Epithelial cell of esophagus (primary cell): ENCODE measurements at regions not wholly inside any gene's neighbourhood (a gene's known extent, or its start where the extent isn't known, plus 50 kb on each side); places are given as distances from the start of the nearest gene placed in this dataset.
"Not testable (repeated sequence)": the region's sequence is repeated elsewhere in the genome, so short reads cannot be mapped to it uniquely, and the experiment has no call there.

Experiments used
- DNase-seq: peaks from one replicate; pipeline ENCODE4 v3.0.0; 2010; ENCODE audit warnings: low read depth
- H3K4me3 ChIP-seq: 2 replicates; pipeline ENCODE4 v1.5.1; 2011; ENCODE audit warnings: mild to moderate bottlenecking, low read length, control low read depth
- TF ChIP-seq, protein P1 (sequence below): IDR thresholded peaks from 2 replicates; pipeline ENCODE4 v1.5.1; 2011; ENCODE audit warnings: low read depth, mild to moderate bottlenecking, low read length, control low read depth, inconsistent platforms; ENCODE audit not compliant: insufficient read depth; ENCODE audit errors: missing control alignments

DNA sequence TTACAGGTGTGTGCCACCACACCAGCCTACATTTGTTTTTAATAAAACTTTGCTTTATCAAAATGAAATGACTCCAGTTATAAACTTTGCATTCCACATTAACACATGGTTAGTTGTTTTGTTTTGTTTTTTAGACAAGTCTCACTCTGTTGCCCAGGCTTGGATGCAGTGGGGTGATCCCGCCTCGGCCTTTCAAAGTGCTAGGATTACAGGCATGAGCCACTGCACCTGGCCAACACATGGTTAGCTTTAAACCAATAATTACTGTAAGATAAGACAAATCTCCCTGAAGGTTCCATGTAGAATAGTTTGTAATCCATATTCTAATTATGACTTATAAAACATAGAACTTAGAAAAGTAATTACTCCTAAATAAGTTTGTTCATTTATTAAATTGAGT is 89.8 kb upstream of the MED13 start:
- H3K4me3 ChIP-seq, result no peak overlapping the region
- TF ChIP-seq, protein P1, sequence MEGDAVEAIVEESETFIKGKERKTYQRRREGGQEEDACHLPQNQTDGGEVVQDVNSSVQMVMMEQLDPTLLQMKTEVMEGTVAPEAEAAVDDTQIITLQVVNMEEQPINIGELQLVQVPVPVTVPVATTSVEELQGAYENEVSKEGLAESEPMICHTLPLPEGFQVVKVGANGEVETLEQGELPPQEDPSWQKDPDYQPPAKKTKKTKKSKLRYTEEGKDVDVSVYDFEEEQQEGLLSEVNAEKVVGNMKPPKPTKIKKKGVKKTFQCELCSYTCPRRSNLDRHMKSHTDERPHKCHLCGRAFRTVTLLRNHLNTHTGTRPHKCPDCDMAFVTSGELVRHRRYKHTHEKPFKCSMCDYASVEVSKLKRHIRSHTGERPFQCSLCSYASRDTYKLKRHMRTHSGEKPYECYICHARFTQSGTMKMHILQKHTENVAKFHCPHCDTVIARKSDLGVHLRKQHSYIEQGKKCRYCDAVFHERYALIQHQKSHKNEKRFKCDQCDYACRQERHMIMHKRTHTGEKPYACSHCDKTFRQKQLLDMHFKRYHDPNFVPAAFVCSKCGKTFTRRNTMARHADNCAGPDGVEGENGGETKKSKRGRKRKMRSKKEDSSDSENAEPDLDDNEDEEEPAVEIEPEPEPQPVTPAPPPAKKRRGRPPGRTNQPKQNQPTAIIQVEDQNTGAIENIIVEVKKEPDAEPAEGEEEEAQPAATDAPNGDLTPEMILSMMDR, result no peak
- no peak for DNase-seq

DNA sequence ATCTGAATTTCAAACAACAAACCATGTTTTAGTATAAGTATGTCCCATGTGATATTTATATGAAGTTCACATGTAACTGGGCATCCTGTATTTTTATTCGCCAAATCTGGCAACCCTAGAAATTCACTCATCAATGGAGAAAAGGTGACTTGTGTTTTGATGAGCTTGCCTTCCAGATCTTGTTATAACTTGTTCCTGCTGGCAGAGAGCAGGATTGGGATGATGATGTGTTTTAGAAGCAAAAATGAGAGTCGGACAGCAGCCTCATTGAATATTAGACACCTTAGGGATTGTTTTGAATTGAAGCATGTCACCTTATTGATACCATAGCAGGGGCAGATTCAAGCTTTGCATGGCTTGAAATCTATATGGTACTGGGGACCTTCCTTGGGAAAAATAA is 85.4 kb upstream of the MED13 start:
- TF ChIP-seq, protein P1, result no peak
- peak; percentile 77 for DNase-seq
- no peak overlapping the region for H3K4me3 ChIP-seq

DNA sequence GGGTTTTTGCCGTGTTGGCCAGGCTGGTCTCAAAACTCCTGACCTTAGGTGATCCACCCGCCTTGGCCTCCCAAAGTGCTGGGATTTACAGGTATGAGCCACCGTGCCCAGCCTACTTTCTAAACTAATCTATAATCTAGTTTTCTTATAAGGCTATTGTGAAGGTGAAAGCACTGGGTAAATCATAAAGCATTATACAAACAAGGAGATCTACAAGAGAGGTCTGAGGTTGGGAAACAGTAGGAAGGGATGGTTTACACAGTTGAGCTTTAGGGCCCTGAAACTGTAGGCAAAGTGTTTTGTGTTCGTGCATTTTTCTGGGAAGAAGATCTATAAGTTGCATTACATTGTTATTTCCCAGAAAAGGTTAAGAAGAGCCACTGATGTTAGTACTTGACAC is 84.9 kb upstream of the MED13 start:
- H3K4me3 ChIP-seq, result no peak overlapping the region
- TF ChIP-seq, protein P1, result no peak
- DNase-seq, result no peak

DNA sequence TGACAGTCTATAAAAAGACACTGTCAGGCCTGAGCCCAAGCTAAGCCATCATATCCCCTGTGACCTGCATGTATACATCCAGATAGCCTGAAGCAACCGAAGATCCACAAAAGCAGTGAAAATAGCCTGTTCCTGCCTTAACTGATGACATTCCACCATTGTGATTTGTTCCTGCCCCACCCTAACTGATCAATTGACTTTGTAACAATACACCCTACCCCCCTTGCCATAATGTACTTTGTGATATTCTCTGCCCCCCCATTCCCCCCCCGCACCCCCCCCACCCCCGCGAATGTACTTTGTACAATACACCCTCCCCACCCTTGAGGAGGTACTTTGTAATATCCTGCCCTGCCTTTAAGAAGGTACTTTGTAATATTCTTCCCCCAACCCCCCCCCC is 82.2 kb upstream of the MED13 start:
- TF ChIP-seq, protein P1, result no peak
- H3K4me3 ChIP-seq, result no peak overlapping the region
- no peak for DNase-seq

DNA sequence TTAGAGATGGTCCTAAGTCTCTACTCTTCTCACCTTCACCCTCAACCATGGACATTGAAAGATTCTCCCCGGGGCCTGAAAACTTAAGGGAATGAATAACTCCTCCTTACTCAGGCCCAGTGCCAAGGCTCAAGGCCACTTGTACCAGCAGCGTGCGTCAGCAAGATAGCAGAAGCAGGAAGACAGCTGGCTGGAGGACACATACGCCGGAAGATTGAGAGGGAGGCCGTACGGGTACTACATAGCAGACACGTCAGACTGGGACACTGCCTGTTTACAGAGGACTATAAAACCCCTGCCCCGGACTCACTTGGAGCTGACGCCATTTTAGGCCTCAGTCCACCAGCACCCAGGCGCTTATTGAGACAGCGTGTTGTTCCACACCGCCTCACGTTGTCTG is 75.8 kb upstream of the MED13 start:
- DNase-seq, result no peak
- TF ChIP-seq, protein P1, result no peak
- H3K4me3 ChIP-seq, result no peak overlapping the region

DNA sequence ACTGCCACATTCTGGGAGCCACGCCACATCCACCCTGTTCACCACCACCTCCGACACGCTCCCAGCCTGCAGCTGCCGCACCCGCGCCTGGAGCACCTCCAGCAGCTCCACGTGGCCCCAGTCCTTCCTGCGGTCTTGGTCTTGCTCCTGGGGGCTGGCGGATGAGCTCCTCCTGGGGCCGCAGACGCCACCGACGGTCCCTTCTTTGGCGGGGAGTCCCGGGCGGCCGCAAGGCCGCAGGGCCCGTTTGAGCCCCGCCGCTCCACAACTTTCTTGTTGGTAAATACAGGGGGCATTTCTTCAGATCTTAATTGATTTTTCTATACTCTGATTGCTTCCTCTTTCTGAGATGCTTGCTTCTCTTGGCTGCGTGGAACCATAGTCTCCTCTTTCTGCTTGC is 75.3 kb upstream of the MED13 start:
- TF ChIP-seq, protein P1, result no peak
- DNase-seq, result no peak
- H3K4me3 ChIP-seq, result no peak overlapping the region

DNA sequence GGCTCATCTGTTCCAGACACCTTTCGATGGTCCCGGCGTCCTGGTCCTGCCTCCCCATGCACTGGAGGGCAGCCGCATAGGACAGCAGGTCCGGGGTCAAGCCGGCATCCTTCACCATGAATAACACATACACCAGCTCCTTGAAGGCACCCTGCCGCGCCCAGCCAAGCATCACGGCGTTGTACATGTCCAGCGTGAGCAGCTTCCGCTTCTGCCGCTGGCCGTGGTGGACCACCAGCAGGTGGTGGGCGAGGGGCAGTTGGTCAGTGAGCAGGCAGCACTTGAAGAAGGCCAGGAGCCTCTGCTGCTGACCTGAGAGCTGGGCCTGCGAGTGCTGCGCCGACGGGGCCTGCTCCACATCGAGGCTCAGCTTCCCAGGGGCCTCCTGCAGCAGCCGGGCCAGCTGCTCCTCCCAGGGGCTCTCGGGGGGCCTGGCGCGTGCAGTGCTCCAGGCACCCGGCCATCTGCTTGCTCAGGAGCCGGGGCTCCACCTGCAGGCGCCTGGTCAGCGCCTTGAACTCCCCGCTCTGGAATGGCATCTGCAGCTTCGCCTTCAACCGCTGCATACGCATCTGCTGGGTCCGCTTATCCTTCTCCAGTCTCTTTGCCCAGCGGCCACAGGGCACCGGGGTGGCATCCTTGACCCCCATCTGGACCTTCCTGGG is 74.7 kb upstream of the MED13 start:
- DNase-seq, H3K4me3 ChIP-seq: not testable (repeated sequence)

DNA sequence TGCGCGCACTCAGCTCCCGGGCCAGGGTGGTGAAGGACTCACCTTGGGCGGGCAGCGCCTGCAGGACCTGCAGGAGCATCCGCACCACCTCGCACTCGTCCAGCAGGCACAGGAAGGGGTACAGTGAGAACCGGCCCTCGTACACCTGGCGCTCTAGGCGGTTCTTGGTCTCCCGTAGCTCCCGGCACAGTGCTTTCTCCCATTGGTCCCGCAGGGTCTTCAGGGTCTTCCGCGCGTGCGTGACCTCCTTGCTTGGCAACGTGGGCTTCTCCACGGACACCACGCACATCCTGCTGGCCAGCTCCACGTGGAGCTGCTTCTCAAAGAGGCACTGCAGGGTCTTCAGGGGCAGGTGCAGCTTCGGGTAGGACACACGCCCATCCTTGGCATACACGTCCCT is 74.1 kb upstream of the MED13 start:
- H3K4me3 ChIP-seq, result no peak overlapping the region
- DNase-seq, result no peak
- TF ChIP-seq, protein P1, result no peak

DNA sequence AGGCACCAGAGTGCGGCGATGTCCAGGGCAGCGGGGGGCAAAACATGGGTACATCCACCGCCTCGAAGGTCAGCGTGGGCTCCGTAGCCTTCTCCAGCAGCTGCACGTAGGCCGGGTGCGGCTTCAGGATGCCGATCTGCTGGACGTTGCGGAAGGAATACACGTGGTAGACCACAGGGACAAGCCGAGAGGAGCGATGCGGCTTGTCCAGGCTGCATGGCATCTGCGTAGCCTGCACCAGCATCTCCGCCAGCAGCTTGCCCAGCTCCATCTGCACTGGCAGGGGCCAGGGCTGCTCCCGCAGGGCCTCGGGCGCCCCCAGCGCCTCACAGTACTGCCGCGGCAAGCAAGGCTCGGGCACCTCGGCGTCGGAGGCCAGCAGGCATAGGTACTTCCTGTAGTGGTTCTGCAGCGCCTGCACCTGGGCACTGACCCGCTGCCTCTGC is 73.6 kb upstream of the MED13 start:
- not testable (repeated sequence) for DNase-seq, H3K4me3 ChIP-seq

DNA sequence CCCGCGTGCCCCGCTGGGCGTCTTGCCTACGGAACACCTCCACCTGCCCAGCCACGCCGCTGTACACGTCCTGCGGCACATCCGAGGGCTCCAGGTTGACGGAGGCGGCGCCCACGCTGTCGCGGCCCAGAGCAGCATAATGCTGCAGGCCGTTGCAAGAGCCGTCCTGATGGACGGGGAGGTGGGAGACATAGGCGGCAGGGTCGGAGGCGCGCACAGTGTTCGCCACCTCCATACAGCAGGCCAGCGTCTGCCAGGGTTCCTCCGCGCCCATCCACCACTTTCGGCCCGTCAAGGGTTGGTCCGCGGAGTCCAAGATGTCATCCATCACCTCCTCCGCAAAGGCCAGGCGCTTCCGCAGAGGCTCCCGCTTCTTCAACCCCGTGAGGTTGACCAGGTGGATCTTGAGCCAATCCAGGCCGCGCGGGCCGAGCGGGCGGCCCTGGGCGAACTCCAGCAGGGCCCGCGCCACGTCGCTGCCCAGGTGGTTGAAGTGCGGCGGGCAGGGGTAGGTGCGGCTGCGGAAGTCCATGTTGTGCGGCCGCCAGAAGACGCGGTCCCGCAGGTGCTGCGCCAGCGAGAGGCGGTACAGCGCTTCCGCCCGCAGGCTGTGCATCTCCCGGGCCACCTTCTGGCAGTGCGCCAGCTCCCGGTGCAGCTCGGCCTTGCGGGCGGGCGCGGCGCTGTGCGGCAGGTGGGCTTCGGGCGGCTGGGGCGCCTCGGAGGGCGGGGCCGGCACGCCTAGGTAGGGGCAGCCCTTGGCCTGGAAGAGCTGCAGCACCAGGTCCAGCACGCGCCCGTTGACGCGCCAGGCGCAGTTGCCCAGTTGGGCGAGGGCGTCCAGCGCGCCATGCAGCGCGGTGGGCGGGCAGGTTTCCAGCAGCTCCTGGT is 72.9 kb upstream of the MED13 start:
- H3K4me3 ChIP-seq, DNase-seq: not testable (repeated sequence)
